ENCODE measurements at regions not wholly inside any gene's neighbourhood (a gene's known extent, or its start where the extent isn't known, plus 50 kb on each side); places are given as distances from the start of the nearest gene placed in this dataset.

DNA sequence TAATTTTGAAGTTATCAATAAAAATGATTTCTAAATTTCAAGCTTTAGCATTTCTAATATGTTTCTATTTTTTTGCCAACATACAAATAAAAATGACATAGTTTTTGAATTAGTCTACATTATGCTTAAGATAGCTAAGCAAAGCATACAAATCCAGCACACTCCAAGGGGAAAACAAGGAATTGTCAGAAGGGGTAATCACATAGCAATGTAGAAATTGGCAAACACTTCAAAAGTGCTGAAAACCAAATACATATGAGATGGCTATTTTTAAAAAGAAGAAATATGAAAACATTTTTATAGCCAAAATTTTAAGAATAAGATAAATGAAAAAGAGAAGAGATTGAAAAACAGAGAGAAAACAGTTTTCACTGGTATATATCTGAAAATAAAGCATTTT is 308.0 kb downstream of the SLC6A15 start:
- no peak for TF ChIP-seq TAF1 (IDR thresholded peaks at IDR 0.05; ENCODE audit: borderline replicate concordance, low read depth, low read length)
- TF ChIP-seq POLR2A (IDR thresholded peaks at IDR 0.05; ENCODE audit: low read depth, low read length), result no peak
- no peak for TF ChIP-seq POLR2AphosphoS5 (IDR thresholded peaks at IDR 0.05; ENCODE audit: low read depth, low read length)
